ENCODE measurements at regions not wholly inside any gene's neighbourhood (a gene's known extent, or its start where the extent isn't known, plus 50 kb on each side); places are given as distances from the start of the nearest gene placed in this dataset.

DNA sequence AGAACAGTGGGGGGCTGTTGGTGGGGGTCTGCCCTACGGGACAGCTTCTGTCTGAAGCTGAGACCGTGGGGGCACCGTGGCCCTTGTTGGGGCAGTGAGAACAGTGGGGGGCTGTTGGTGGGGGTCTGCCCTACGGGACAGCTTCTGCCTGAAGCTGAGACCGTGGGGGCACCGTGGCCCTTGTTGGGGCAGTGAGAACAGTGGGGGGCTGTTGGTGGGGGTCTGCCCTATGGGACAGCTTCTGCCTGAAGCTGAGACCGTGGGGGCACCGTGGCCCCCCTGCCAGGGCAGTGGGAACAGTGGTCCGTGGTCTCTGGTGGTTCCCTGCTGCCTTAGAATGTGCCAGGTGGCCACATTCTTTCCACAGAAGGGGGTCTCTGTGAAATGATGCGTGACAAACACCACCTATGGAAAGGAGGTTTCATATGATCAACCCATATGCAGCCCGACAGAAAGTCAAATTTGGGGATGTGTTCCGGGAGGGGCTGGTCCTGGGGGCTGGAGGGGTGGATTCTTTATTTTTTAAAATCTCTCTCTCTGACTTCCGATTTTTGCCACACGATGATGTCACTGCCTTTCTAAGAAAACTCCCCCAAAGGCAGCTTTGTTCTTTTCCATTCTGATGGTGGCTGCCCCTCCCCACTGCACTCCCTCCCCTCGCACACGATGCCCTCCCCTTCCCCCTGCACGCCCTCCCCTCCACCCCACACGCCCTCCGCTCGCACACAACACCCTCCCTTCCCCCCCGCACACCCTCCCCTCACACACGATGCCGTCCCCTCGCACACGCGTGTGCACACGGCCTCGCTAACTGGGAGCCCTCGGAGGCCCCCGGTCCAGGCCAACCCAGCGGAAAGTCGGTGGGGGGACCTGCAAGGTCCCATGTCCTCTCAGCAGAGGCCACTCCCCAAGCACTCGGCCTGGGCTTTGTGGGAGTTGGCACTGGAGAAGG is 1186.5 kb downstream of the BRD1 start:
- TF ChIP-seq POLR2A (IDR thresholded peaks at IDR 0.05): no peak
- TF ChIP-seq, protein P1, sequence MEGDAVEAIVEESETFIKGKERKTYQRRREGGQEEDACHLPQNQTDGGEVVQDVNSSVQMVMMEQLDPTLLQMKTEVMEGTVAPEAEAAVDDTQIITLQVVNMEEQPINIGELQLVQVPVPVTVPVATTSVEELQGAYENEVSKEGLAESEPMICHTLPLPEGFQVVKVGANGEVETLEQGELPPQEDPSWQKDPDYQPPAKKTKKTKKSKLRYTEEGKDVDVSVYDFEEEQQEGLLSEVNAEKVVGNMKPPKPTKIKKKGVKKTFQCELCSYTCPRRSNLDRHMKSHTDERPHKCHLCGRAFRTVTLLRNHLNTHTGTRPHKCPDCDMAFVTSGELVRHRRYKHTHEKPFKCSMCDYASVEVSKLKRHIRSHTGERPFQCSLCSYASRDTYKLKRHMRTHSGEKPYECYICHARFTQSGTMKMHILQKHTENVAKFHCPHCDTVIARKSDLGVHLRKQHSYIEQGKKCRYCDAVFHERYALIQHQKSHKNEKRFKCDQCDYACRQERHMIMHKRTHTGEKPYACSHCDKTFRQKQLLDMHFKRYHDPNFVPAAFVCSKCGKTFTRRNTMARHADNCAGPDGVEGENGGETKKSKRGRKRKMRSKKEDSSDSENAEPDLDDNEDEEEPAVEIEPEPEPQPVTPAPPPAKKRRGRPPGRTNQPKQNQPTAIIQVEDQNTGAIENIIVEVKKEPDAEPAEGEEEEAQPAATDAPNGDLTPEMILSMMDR (IDR thresholded peaks at IDR 0.05): no peak
- DNase-seq: no peak
- WGBS, 2 donors: 46 to 51% methylated on average over 13 to 18 of the region's 33 CpGs

DNA sequence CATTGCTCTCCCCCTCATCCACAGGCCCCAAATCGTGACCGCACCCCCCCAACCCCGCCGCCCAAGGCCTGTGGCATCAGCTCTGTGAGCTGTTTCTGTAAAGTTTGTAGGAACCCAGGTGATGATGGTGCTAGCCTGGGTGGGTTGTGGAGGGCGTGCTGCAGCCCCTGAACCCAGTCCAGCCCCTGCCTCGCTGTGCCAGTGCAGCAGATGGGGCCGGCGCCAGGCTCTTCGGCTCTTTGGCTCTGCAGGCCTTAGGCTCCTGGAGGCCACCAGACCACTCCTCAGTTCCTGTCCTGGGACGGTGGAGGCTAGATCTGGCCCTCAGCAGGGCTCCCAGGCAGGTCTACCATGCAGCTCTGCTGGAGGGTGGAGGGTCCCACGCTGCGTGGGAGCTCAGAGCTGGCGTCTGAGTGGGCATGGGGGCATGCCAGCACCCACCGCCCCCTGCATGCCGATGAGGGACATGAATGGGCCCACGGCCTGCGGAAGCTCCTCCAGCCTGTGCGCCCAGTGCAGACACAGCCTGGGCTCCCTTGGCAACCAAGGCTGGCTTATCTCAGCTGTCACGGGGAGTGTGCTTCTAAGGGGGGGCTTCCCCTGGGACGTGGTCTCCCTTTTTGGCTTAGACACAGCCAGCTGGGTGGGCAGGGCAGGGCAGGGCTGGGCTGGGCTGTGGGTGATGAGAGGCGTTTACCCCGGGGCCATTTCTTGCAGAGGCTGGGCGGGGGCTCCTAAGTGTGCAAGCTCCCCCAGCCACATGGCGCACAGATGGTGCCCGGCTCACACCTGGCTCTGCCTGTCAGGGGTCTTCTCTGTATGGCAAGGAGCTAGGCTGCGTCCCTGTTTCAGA is 1187.6 kb downstream of the BRD1 start:
- H3K9me3 ChIP-seq: no peaks in the 10 kb centered on the region
- no peak overlapping the region for H3K27ac ChIP-seq
- no peak for DNase-seq
- WGBS, 2 donors: 79 to 88% methylated on average over 5 to 8 of the region's 26 CpGs
- intact Hi-C loops (cut with DNase I): no loop called here
- no peaks in the 10 kb centered on the region for H3K36me3 ChIP-seq
- no peak for TF ChIP-seq POLR2A (IDR thresholded peaks at IDR 0.05)
- TF ChIP-seq, protein P1 (IDR thresholded peaks at IDR 0.05): no peak
- peaks cover 0 to 17% (median 0%) of the 10 kb centered on the region in 4 donors for H3K27me3 ChIP-seq
- H3K4me3 ChIP-seq: no peak overlapping the region
- H3K4me1 ChIP-seq: no peaks in the 10 kb centered on the region

More for the DNA sequence above, 1186.5 kb downstream of the BRD1 start:
- Histone ChIP-seq H3K9me3 (no peaks in the 10 kb centered on the region), H3K4me3 (no peak overlapping the region), H3K36me3 (no peaks in the 10 kb centered on the region), H3K27ac (no peak overlapping the region), H3K4me1 (no peaks in the 10 kb centered on the region), H3K27me3 (peaks cover 0 to 10% (median 0%) of the 10 kb centered on the region in 4 donors)
- intact Hi-C loops (cut with DNase I): no loop called here

DNA sequence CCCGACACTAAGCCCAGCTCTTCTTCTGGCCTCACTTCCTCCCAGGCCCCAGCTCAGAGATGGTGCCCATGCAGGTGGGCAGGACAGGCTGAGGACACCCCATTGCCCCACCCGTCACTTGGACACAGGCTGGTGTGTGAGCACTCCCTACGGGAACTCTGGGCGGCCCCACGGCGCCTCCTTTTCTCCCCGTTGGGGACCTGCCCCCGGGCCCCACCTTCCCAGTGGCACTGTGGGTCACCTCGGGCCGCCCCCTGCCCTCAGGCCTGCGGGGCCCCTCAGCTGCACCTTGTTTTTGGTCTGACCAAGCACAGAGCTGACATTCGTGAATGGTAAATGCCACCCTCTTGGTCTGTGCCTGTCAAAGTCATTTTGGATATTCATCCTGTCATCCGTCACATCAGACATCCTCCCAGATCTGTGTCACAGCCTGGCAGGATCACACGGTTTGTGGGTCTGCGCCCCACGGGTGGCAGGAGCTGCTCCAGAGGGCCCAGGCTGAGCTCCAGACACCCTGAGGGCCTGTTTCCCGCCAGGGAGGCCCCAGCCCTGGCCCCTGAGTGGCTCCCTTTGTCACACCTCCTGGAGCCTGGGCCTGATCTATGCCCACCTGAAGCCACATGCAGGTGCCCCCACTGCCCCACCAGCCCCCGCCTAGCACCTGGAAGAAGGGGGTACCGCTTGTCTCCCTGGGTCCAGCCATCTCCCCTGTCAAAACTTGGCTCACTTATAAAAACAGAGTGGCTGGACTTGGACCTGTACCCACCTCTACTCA is 1188.5 kb downstream of the BRD1 start:
- Histone ChIP-seq H3K4me1 (no peaks in the 10 kb centered on the region), H3K27me3 (peaks cover 0 to 19% (median 0%) of the 10 kb centered on the region in 4 donors), H3K27ac (no peak overlapping the region), H3K36me3 (no peaks in the 10 kb centered on the region), H3K9me3 (no peaks in the 10 kb centered on the region), H3K4me3 (no peak overlapping the region)
- intact Hi-C loops (cut with DNase I): no loop called here
- no peak for TF ChIP-seq POLR2A (IDR thresholded peaks at IDR 0.05)
- DNase-seq: no peak
- 33 to 74% methylated on average over 4 to 17 of the region's 19 CpGs for WGBS, 2 donors

DNA sequence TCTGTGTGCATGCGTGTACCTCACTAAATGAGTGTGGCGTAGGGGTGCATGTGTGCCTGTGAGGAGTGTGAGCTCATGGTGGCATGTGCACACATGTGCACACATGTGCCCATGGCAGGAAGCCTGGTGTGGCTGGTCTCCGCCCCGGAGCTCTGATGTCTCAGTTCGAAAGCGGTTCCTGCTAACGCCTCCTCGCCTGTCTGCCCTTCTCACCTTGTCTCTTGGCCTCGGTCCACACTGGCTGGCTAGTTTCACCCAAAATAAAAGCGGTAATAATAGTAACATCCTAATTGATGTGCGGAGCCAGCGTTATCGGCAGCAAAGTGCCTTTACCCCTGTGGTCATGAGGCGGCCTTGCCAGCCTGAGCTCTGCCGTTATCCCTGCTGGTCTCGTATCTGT is 1190.4 kb downstream of the BRD1 start:
- Histone ChIP-seq H3K4me1 (no peaks in the 10 kb centered on the region), H3K27ac (no peak overlapping the region), H3K36me3 (no peaks in the 10 kb centered on the region), H3K27me3 (peaks cover 0 to 19% (median 0%) of the 10 kb centered on the region in 4 donors), H3K9me3 (no peaks in the 10 kb centered on the region), H3K4me3 (no peak overlapping the region)
- intact Hi-C loops (cut with DNase I): no loop called here
- no peak for DNase-seq
- WGBS, 2 donors: 40 to 57% methylated on average over 3 to 13 of the region's 16 CpGs
- TF ChIP-seq, protein P1 (IDR thresholded peaks at IDR 0.05): no peak
- no peak for TF ChIP-seq POLR2A (IDR thresholded peaks at IDR 0.05)

DNA sequence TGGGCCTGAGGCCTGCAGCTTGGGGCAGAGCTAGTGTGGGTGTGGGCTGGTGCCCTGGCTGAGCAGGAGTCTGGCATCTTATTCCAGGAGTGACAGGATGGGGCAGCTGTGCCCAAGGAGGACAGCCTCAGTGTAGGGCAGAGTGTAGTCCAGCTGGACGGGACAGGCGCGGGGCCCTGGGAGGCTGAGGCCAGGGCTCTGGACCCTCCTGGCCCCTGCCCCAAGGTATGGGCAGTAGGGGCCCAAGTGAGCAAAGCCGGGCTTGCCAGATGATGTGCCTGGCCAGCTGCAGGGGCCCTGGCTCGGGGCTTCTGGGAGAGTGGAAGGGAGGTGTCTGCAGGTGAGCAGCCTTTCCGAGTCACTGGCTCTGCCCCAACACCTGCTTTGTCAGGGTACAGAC is 1190.9 kb downstream of the BRD1 start:
- 100% methylated on average over 2 of the region's 6 CpGs; no CpG with 5 or more reads in 1 of the 2 donors for WGBS, 2 donors
- Histone ChIP-seq H3K4me3 (no peak overlapping the region), H3K27me3 (peaks cover 0 to 19% (median 0%) of the 10 kb centered on the region in 4 donors), H3K36me3 (no peaks in the 10 kb centered on the region), H3K9me3 (no peaks in the 10 kb centered on the region), H3K27ac (no peak overlapping the region), H3K4me1 (no peaks in the 10 kb centered on the region)
- intact Hi-C loops (cut with DNase I): no loop called here
- TF ChIP-seq, protein P1 (IDR thresholded peaks at IDR 0.05): no peak
- DNase-seq: no peak

All from esophagus squamous epithelium (tissue), 5 donors.